ENCODE measurements at regions not wholly inside any gene's neighbourhood (a gene's known extent, or its start where the extent isn't known, plus 50 kb on each side); places are given as distances from the start of the nearest gene placed in this dataset.

GRCh38 chr10:55500931-55501559 is 700.0 kb upstream of the PCDH15 start:
- DNase-seq (ENCODE audit: low read depth in 3 of 3), result no peak

- DNase-seq (ENCODE audit: low read depth in 3 of 3), result no peak
Observed at GRCh38 chr10:55497893-55498499, 697.0 kb upstream of the PCDH15 start.

- DNase-seq (ENCODE audit: low read depth in 3 of 3), result no peak
Observed at GRCh38 chr10:55495555-55495954, 694.5 kb upstream of the PCDH15 start.

DNA sequence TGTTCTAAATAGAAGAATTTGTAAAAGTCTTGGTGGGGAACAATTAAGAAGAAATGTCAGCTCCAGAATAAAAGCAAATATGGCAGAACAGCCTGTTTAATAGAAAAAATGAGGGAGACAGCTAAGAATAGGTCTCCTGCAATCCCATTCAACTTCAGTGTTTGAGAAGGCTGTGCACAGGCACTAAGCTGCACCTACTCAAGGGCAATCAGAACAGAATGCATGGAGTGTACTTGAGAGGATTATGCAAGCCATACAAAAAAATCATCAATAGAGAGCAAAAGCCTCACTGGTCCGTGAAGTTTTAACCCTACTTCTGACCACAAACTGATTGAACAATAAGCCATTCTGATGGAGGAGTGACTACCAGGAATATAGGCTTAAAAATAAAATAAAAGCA is 690.7 kb upstream of the PCDH15 start:
- DNase-seq (ENCODE audit: low read depth in 3 of 3), result no peak

- no peak for DNase-seq (ENCODE audit: low read depth in 3 of 3)
Observed at GRCh38 chr10:55485827-55486226, 684.8 kb upstream of the PCDH15 start.

DNA sequence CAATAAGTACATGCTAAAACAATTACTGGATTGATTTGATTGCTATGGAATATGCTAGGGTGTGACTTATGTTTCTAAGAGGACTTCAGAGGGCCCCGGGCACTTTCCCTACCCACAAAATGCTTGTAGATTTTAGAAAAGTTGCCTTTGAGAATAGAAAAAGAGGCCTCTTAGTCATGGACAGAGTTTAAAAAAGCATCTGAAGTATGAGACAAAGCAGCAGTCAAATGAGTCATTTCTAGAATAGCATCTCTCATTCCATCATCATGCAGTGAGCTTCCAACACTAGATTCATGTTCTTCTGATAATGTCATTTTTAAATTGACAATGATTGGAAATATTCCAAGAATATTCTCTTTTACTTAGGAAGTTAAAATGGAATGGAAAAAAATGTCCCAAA is 675.1 kb upstream of the PCDH15 start:
- no peak for DNase-seq (ENCODE audit: low read depth in 3 of 3)

DNA sequence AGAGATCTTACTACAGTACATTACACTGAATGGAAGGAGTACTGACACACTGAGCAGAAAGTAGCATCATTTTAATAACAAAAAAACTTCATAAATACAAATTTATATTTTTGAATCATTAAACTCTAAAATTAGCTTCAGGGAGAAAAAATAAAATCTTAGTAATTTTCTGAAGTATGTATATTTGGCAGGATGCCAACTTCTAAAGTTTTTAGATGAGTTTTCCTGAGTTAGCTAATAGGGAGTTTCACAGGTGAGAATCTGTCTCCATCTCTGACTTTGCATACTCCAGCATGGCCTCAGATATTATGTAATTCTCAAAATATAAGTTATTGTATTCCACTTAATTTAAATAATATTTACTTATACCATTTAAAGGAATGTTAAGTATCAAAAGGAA is 673.2 kb upstream of the PCDH15 start:
- DNase-seq (ENCODE audit: low read depth in 3 of 3), result no peak

- no peak for DNase-seq (ENCODE audit: low read depth in 3 of 3)
Observed at GRCh38 chr10:55470840-55471239, 669.8 kb upstream of the PCDH15 start.

GRCh38 chr10:55466806-55467504 is 665.9 kb upstream of the PCDH15 start:
- DNase-seq (ENCODE audit: low read depth in 3 of 3), result no peak

DNA sequence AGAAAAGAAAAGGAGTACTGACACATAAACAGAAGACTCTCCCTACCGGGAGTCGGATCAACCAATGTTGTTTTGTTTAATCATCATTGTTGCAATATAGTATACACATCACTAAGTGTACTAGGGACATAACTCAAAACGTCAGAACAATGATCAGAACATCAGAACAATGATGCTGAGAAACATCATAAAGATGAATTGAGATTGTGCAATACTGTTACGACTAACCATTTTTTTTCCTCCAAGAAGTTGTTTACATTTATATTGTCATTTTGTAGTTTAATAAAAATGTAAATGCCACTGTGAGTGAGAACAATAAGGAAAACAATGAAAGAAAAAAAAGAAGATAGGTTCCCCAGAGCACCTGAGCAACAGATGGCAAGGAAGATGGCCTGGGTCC is 663.1 kb upstream of the PCDH15 start:
- no peak for DNase-seq (ENCODE audit: low read depth in 3 of 3)

- no peak for DNase-seq (ENCODE audit: low read depth in 3 of 3)
Observed at GRCh38 chr10:55460008-55460407, 659.0 kb upstream of the PCDH15 start.

- DNase-seq (ENCODE audit: low read depth in 3 of 3), result no peak
Observed at GRCh38 chr10:55449981-55450380, 649.0 kb upstream of the PCDH15 start.

- no peak for DNase-seq (ENCODE audit: low read depth in 3 of 3)
Observed at GRCh38 chr10:55446441-55447002, 645.5 kb upstream of the PCDH15 start.

- DNase-seq (ENCODE audit: low read depth in 3 of 3), result no peak
Observed at GRCh38 chr10:55441777-55442176, 640.7 kb upstream of the PCDH15 start.

DNA sequence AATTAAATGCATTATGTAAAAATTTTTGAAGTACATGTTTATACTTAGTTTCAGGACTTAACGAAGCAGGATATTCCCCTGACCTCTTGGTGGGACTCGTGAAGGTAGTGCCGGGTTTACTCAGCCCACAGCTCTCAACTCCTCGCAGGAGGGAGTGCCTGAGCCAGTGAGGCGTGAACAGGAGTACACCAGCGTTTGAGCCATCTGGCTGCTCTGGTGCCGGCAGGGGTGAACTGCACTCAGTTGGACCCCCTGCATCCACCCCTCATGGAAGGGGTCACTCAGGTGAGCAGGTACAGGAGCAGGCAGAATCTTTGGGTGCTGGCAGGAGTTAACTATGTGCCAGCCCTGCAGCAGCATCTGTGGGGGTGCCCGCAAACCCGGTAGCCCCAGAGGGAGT is 625.1 kb upstream of the PCDH15 start:
- DNase-seq (ENCODE audit: low read depth in 3 of 3), result no peak

GRCh38 chr10:55410415-55410885 is 609.4 kb upstream of the PCDH15 start:
- no peak for DNase-seq (ENCODE audit: low read depth in 3 of 3)

GRCh38 chr10:55404094-55404493 is 603.1 kb upstream of the PCDH15 start:
- no peak for DNase-seq (ENCODE audit: low read depth in 3 of 3)

GRCh38 chr10:55400075-55400849 is 599.2 kb upstream of the PCDH15 start:
- no peak for DNase-seq (ENCODE audit: low read depth in 3 of 3)

GRCh38 chr10:55398497-55398882 is 597.5 kb upstream of the PCDH15 start:
- no peak for DNase-seq (ENCODE audit: low read depth in 3 of 3)

- no peak for DNase-seq (ENCODE audit: low read depth in 3 of 3)
Observed at GRCh38 chr10:55397777-55398496, 596.9 kb upstream of the PCDH15 start.

- no peak for DNase-seq (ENCODE audit: low read depth in 3 of 3)
Observed at GRCh38 chr10:55378196-55378595, 577.2 kb upstream of the PCDH15 start.

Data from stimulated activated CD4-positive, alpha-beta T cell treated with anti-CD3 and anti-CD28 coated beads, TNF-alpha, amount 100 ng/mL, for 24 hours (primary cell).